Muscle of leg (tissue), 3 donors: ENCODE measurements at regions not wholly inside any gene's neighbourhood (a gene's known extent, or its start where the extent isn't known, plus 50 kb on each side); places are given as distances from the start of the nearest gene placed in this dataset.
"Not testable (repeated sequence)": the region's sequence is repeated elsewhere in the genome, so short reads cannot be mapped to it uniquely, and the experiment has no call there.

Experiments
- DNase-seq: peaks from one replicate; pipeline ENCODE4 v3.0.0; 2013
- H3K27ac ChIP-seq: one replicate; pipeline ENCODE4 v1.5.1; 2013; ENCODE audit warnings: mild to moderate bottlenecking, low read length, control low read depth
- H3K27me3 ChIP-seq: one replicate; pipeline ENCODE4 v1.6.1; 2013; ENCODE audit warnings: low read length; ENCODE audit not compliant: control insufficient read depth, insufficient read depth
- H3K36me3 ChIP-seq: one replicate; pipeline ENCODE4 v1.6.1; 2013; ENCODE audit warnings: low read length; ENCODE audit not compliant: control insufficient read depth, insufficient read depth
- H3K4me1 ChIP-seq: one replicate; pipeline ENCODE4 v1.6.1; 2013; ENCODE audit warnings: low read length; ENCODE audit not compliant: control insufficient read depth, insufficient read depth
- H3K4me3 ChIP-seq: one replicate; pipeline ENCODE4 v1.5.1; 2013; ENCODE audit warnings: low read length, control low read depth
- H3K9me3 ChIP-seq: replicated peaks from 2 replicates; pipeline ENCODE4 v1.6.1; 2013; ENCODE audit warnings: low read depth, low read length; ENCODE audit not compliant: control insufficient read depth
- WGBS: methylation state at CpG from one replicate; pipeline ENCODE4 v1.1.5; 2013; ENCODE audit warnings: missing lambda C conversion rate; ENCODE audit not compliant: insufficient coverage; 5-methylcytosine and 5-hydroxymethylcytosine counted together

DNA sequence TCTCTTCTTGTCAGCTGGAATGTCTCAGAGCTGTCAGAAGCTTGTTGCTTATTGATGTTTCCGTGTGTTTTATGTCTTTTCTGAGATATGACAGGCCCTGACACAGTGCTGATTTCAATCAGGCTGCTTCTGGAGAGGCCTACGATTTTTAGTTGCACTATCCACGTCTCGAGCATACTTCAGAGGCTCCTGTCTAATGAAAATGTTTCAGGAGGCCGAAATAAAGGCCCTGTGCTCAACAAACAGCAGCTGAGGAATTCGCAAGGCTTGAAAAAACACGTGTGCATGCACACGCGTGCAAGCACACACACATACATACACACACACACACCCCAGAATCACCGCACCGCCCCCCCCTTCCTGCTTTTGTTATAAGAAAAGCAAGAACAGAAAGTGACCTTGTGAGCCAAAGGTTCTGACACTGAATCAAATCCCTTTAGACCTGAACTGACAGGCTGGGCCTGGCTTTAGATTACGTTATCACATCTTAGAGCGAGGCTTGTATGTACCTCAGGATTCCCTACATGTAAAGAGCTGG lies 296.6 kb downstream of the NR2F2 start:
- Histone ChIP-seq H3K9me3 (no peaks in the 10 kb centered on the region), H3K36me3 (no peaks in the 10 kb centered on the region), H3K4me1 (peaks cover 13% of the 10 kb centered on the region), H3K27ac (no peak overlapping the region), H3K27me3 (no peaks in the 10 kb centered on the region), H3K4me3 (no peak overlapping the region)
- 39% methylated on average over 7 of the region's 13 CpGs for WGBS
- DNase-seq = peak; percentile 28

- H3K4me1 ChIP-seq = peaks cover 13% of the 10 kb centered on the region
- H3K27me3 ChIP-seq = no peaks in the 10 kb centered on the region
- H3K27ac ChIP-seq = no peak overlapping the region
- no peaks in the 10 kb centered on the region for H3K9me3 ChIP-seq
- 22% methylated on average over 4 of the region's 4 CpGs for WGBS
- DNase-seq = peak; percentile 52
- no peak overlapping the region for H3K4me3 ChIP-seq
- no peaks in the 10 kb centered on the region for H3K36me3 ChIP-seq
Measured at GRCh38 chr15:96629511-96629910, 299.0 kb downstream of the NR2F2 start.

- no peaks in the 10 kb centered on the region for H3K27me3 ChIP-seq
- H3K27ac ChIP-seq = no peak overlapping the region
- no peak for DNase-seq
- H3K36me3 ChIP-seq = no peaks in the 10 kb centered on the region
- H3K4me3 ChIP-seq = no peak overlapping the region
- no peaks in the 10 kb centered on the region for H3K9me3 ChIP-seq
- no CpG with 5 or more reads among the region's 1 CpG for WGBS
- H3K4me1 ChIP-seq = no peaks in the 10 kb centered on the region
Measured at GRCh38 chr15:96638793-96639192, 308.3 kb downstream of the NR2F2 start.

GRCh38 chr15:96645796-96646195 lies 315.3 kb downstream of the NR2F2 start:
- WGBS = 93% methylated on average over 5 of the region's 9 CpGs

DNA sequence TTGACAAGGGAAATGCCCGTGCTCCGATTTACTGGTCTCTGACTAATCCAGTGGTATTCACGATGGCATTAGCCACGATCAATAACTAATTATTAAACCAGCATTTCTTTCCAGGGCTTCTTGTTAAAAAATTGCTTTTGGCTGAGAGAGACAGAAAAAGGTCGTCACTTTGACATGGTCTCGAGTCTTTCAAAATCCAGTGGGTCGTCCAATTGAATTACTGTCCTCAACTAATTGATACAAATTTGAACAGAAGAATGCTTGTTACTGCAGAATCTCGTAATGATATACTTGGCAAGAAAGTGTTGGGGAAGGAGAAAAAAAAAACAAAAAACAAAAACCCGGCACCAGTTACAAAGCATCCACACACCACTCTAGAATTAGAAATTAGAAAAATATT lies 318.4 kb downstream of the NR2F2 start:
- H3K4me3 ChIP-seq = no peak overlapping the region
- no peaks in the 10 kb centered on the region for H3K27me3 ChIP-seq
- H3K27ac ChIP-seq = no peak overlapping the region
- no peaks in the 10 kb centered on the region for H3K36me3 ChIP-seq
- no peaks in the 10 kb centered on the region for H3K9me3 ChIP-seq
- no peaks in the 10 kb centered on the region for H3K4me1 ChIP-seq
- DNase-seq = no peak
- WGBS = no CpG with 5 or more reads among the region's 9 CpGs

More at GRCh38 chr15:96645796-96646195, 315.3 kb downstream of the NR2F2 start:
- Histone ChIP-seq H3K4me1 (no peaks in the 10 kb centered on the region), H3K4me3 (no peak overlapping the region), H3K36me3 (no peaks in the 10 kb centered on the region), H3K27me3 (no peaks in the 10 kb centered on the region), H3K27ac (no peak overlapping the region), H3K9me3 (no peaks in the 10 kb centered on the region)
- DNase-seq = no peak

GRCh38 chr15:96657096-96657495 lies 326.6 kb downstream of the NR2F2 start:
- Histone ChIP-seq H3K9me3 (no peaks in the 10 kb centered on the region), H3K27me3 (no peaks in the 10 kb centered on the region), H3K4me3 (no peak overlapping the region), H3K4me1 (no peaks in the 10 kb centered on the region), H3K27ac (no peak overlapping the region), H3K36me3 (no peaks in the 10 kb centered on the region)
- no CpG with 5 or more reads among the region's 1 CpG for WGBS
- DNase-seq = no peak

DNA sequence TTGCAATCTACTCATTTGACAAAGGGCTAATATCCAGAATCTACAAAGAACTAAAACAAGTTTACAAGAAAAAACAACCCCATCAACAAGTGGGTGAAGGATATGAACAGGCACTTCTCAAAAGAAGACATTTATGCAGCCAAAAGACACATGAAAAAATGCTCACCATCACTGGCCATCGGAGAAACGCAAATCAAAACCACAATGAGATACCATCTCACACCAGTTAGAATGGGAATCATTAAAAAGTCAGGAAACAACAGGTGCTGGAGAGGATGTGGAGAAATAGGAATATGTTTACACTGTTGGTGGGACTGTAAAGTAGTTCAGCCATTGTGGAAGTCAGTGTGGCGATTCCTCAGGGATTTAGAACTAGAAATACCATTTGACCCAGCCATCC lies 336.5 kb downstream of the NR2F2 start:
- WGBS = no CpG with 5 or more reads among the region's 3 CpGs
- H3K27me3 ChIP-seq, H3K27ac ChIP-seq, H3K9me3 ChIP-seq, H3K4me3 ChIP-seq, H3K4me1 ChIP-seq, DNase-seq, H3K36me3 ChIP-seq: not testable (repeated sequence)

DNA sequence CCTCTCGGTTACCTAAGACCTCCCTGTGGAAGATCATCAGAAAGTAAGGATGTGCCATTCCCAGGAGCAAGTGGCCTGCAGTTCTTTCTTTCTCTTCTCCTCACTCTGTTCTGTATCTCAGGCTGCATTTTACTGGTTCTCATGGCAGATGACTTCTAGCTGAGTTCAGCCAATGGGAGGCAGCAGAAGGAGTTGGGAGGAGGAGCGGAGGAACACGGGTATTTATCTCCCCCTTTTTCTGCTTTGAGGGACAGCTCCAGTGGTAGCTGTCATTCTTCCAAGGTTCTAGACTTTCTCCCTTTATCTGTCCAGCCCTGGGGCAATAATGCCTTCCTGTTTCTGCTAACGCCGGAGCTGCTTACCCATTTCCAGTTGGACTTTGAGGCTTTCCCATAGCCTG lies 339.9 kb downstream of the NR2F2 start:
- no peak for DNase-seq
- H3K27me3 ChIP-seq = no peaks in the 10 kb centered on the region
- H3K9me3 ChIP-seq = no peaks in the 10 kb centered on the region
- 88% methylated on average over 1 of the region's 5 CpGs for WGBS
- no peak overlapping the region for H3K4me3 ChIP-seq
- no peak overlapping the region for H3K27ac ChIP-seq
- H3K36me3 ChIP-seq = no peaks in the 10 kb centered on the region
- H3K4me1 ChIP-seq = no peaks in the 10 kb centered on the region

GRCh38 chr15:96672629-96673028 lies 342.1 kb downstream of the NR2F2 start:
- WGBS = no CpG with 5 or more reads among the region's 4 CpGs

GRCh38 chr15:96678386-96678785 lies 347.9 kb downstream of the NR2F2 start:
- Histone ChIP-seq H3K27me3 (no peaks in the 10 kb centered on the region), H3K4me1 (no peaks in the 10 kb centered on the region), H3K27ac (no peak overlapping the region), H3K36me3 (no peaks in the 10 kb centered on the region), H3K4me3 (no peak overlapping the region), H3K9me3 (no peaks in the 10 kb centered on the region)
- no peak for DNase-seq
- 100% methylated on average over 1 of the region's 3 CpGs for WGBS

More at GRCh38 chr15:96672629-96673028, 342.1 kb downstream of the NR2F2 start:
- H3K4me3 ChIP-seq = no peak overlapping the region
- H3K9me3 ChIP-seq = no peaks in the 10 kb centered on the region
- no peak for DNase-seq
- no peaks in the 10 kb centered on the region for H3K27me3 ChIP-seq
- H3K4me1 ChIP-seq = no peaks in the 10 kb centered on the region
- H3K36me3 ChIP-seq = no peaks in the 10 kb centered on the region
- no peak overlapping the region for H3K27ac ChIP-seq
